ENCODE measurements at regions not wholly inside any gene's neighbourhood (a gene's known extent, or its start where the extent isn't known, plus 50 kb on each side); places are given as distances from the start of the nearest gene placed in this dataset.

DNA sequence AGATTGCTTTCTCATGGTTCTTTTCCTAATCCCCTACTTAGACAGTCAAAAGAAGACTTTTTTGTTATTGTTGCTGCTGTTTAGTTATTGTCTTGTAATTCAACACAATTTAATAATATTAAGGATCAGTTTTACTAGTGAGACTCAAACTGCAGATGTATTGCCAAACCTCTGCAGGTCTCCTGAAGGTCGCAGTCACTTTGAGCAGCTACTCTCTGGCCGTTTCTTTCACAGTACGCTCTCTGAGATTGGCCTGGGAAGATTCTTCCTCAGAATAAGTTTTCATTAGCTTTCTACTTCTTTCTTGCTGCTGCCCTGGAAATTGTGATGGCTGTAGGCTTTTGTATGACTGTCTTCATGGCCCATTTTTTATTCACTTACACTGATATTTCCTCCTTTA lies 930.8 kb downstream of the QKI start:
- TF ChIP-seq SIN3A (IDR thresholded peaks at IDR 0.05; ENCODE audit: borderline replicate concordance, insufficient read depth, low read length) (no peak), POLR2AphosphoS5 (IDR thresholded peaks at IDR 0.05; ENCODE audit: low read depth, low read length) (no peak), TAF1 (IDR thresholded peaks at IDR 0.05; ENCODE audit: borderline replicate concordance, insufficient read depth, low read length) (no peak)
